HUES48 (cell line): ENCODE measurements at regions not wholly inside any gene's neighbourhood (a gene's known extent, or its start where the extent isn't known, plus 50 kb on each side); places are given as distances from the start of the nearest gene placed in this dataset.

ENCODE experiments used
- H3K27ac ChIP-seq: one replicate; pipeline ENCODE4 v1.7.0; 2013; ENCODE audit warnings: low read depth, low read length, inconsistent platforms
- H3K27me3 ChIP-seq: 2 replicates; pipeline ENCODE4 v1.6.1; 2013; ENCODE audit warnings: mild to moderate bottlenecking, low read length; ENCODE audit not compliant: control insufficient read depth, insufficient read depth
- H3K36me3 ChIP-seq: 2 replicates; pipeline ENCODE4 v1.6.1; 2013; ENCODE audit warnings: low read length; ENCODE audit not compliant: control insufficient read depth, insufficient read depth
- H3K4me1 ChIP-seq: 2 replicates; pipeline ENCODE4 v1.6.1; 2013; ENCODE audit warnings: mild to moderate bottlenecking, low read length; ENCODE audit not compliant: control insufficient read depth, insufficient read depth
- H3K4me3 ChIP-seq: 2 replicates; pipeline ENCODE4 v1.5.1; 2013; ENCODE audit warnings: mild to moderate bottlenecking, low read depth, low read length
- H3K9ac ChIP-seq: 2 replicates; pipeline ENCODE4 v1.6.1; 2013; ENCODE audit warnings: mild to moderate bottlenecking, low read depth, low read length, moderate library complexity
- H3K9me3 ChIP-seq: 2 replicates; pipeline ENCODE4 v1.6.1; 2013; ENCODE audit warnings: low read length; ENCODE audit not compliant: control insufficient read depth, insufficient read depth

GRCh38 chr1:11338284-11338924 lies 65.4 kb downstream of the UBIAD1 start:
- Histone ChIP-seq H3K9ac (no peak overlapping the region), H3K9me3 (no peaks in the 10 kb centered on the region), H3K27ac (no peak overlapping the region), H3K27me3 (no peaks in the 10 kb centered on the region; the same call in 1 of the 2 replicates), H3K4me1 (peaks cover 9% of the 10 kb centered on the region), H3K4me3 (no peak overlapping the region), H3K36me3 (no peaks in the 10 kb centered on the region)

GRCh38 chr1:11339346-11340232 lies 66.6 kb downstream of the UBIAD1 start:
- Histone ChIP-seq H3K36me3 (no peaks in the 10 kb centered on the region), H3K9ac (no peak overlapping the region), H3K27me3 (no peaks in the 10 kb centered on the region; the same call in 1 of the 2 replicates), H3K4me1 (peaks cover 11% of the 10 kb centered on the region), H3K27ac (no peak overlapping the region), H3K4me3 (no peak overlapping the region), H3K9me3 (no peaks in the 10 kb centered on the region)

- Histone ChIP-seq H3K27me3 (no peaks in the 10 kb centered on the region; the same call in 1 of the 2 replicates), H3K27ac (no peak overlapping the region), H3K36me3 (no peaks in the 10 kb centered on the region), H3K4me1 (peaks cover 12% of the 10 kb centered on the region), H3K9me3 (no peaks in the 10 kb centered on the region), H3K9ac (no peak overlapping the region), H3K4me3 (no peak overlapping the region)
Observed at GRCh38 chr1:11340233-11340632, 67.2 kb downstream of the UBIAD1 start.

- no peaks in the 10 kb centered on the region; the same call in 1 of the 2 replicates for H3K27me3 ChIP-seq
- H3K27ac ChIP-seq: no peak overlapping the region
- no peaks in the 10 kb centered on the region for H3K9me3 ChIP-seq
- no peaks in the 10 kb centered on the region for H3K36me3 ChIP-seq
- no peak overlapping the region for H3K4me3 ChIP-seq
- peaks cover 23% of the 10 kb centered on the region for H3K4me1 ChIP-seq
- no peak overlapping the region for H3K9ac ChIP-seq
Observed at GRCh38 chr1:11341901-11342552, 69.0 kb downstream of the UBIAD1 start.

- no peaks in the 10 kb centered on the region; the same call in 1 of the 2 replicates for H3K27me3 ChIP-seq
- H3K9ac ChIP-seq: no peak overlapping the region
- no peak overlapping the region for H3K4me3 ChIP-seq
- peaks cover 23% of the 10 kb centered on the region for H3K4me1 ChIP-seq
- H3K27ac ChIP-seq: no peak overlapping the region
- H3K36me3 ChIP-seq: no peaks in the 10 kb centered on the region
- H3K9me3 ChIP-seq: no peaks in the 10 kb centered on the region
Observed at GRCh38 chr1:11342621-11343032, 69.6 kb downstream of the UBIAD1 start.

- H3K27ac ChIP-seq: no peak overlapping the region
- no peak overlapping the region for H3K4me3 ChIP-seq
- no peaks in the 10 kb centered on the region for H3K27me3 ChIP-seq
- H3K4me1 ChIP-seq: peaks cover 25% of the 10 kb centered on the region
- H3K9ac ChIP-seq: no peak overlapping the region
- no peaks in the 10 kb centered on the region for H3K36me3 ChIP-seq
- no peaks in the 10 kb centered on the region for H3K9me3 ChIP-seq
Observed at GRCh38 chr1:11345971-11346715, 73.1 kb downstream of the UBIAD1 start.

GRCh38 chr1:11350265-11350664 lies 77.3 kb downstream of the UBIAD1 start:
- H3K27ac ChIP-seq: no peak overlapping the region
- peaks cover 23% of the 10 kb centered on the region for H3K4me1 ChIP-seq
- H3K27me3 ChIP-seq: no peaks in the 10 kb centered on the region
- H3K36me3 ChIP-seq: no peaks in the 10 kb centered on the region
- no peak overlapping the region for H3K4me3 ChIP-seq
- H3K9ac ChIP-seq: no peak overlapping the region
- no peaks in the 10 kb centered on the region for H3K9me3 ChIP-seq

GRCh38 chr1:11352058-11352715 lies 79.2 kb downstream of the UBIAD1 start:
- peaks cover 25% of the 10 kb centered on the region for H3K4me1 ChIP-seq
- no peak overlapping the region for H3K4me3 ChIP-seq
- H3K9me3 ChIP-seq: no peaks in the 10 kb centered on the region
- H3K27me3 ChIP-seq: no peaks in the 10 kb centered on the region
- no peaks in the 10 kb centered on the region for H3K36me3 ChIP-seq
- no peak overlapping the region for H3K27ac ChIP-seq
- no peak overlapping the region for H3K9ac ChIP-seq

GRCh38 chr1:11352816-11353799 lies 80.1 kb downstream of the UBIAD1 start:
- Histone ChIP-seq H3K27me3 (no peaks in the 10 kb centered on the region), H3K9ac (no peak overlapping the region), H3K27ac (no peak overlapping the region), H3K9me3 (no peaks in the 10 kb centered on the region), H3K36me3 (no peaks in the 10 kb centered on the region), H3K4me3 (no peak overlapping the region), H3K4me1 (peaks cover 32% of the 10 kb centered on the region)
